ENCODE measurements at regions not wholly inside any gene's neighbourhood (a gene's known extent, or its start where the extent isn't known, plus 50 kb on each side); places are given as distances from the start of the nearest gene placed in this dataset.
"Not testable (repeated sequence)": the region's sequence is repeated elsewhere in the genome, so short reads cannot be mapped to it uniquely, and the experiment has no call there.

- no peak for DNase-seq
Observed at GRCh38 chr2:220815698-220816097, 756.4 kb downstream of the EPHA4 start.

- no peak for DNase-seq
Observed at GRCh38 chr2:220821683-220822082, 750.4 kb downstream of the EPHA4 start.

- not testable (repeated sequence) for DNase-seq
Observed at GRCh38 chr2:220823590-220823989, 748.5 kb downstream of the EPHA4 start.

GRCh38 chr2:220833446-220833845, 738.7 kb downstream of the EPHA4 start:
- DNase-seq: no peak

- DNase-seq: no peak
Observed at GRCh38 chr2:220835583-220835982, 736.5 kb downstream of the EPHA4 start.

GRCh38 chr2:220837226-220837625, 734.9 kb downstream of the EPHA4 start:
- no peak for DNase-seq

- DNase-seq: no peak
Observed at GRCh38 chr2:220842901-220843665, 729.0 kb downstream of the EPHA4 start.

GRCh38 chr2:220845766-220846273, 726.3 kb downstream of the EPHA4 start:
- DNase-seq: no peak

- DNase-seq: no peak
Observed at GRCh38 chr2:220847006-220847405, 725.1 kb downstream of the EPHA4 start.

- DNase-seq: peak; percentile 27
Observed at GRCh38 chr2:220847589-220847988, 724.5 kb downstream of the EPHA4 start.

- DNase-seq: no peak
Observed at GRCh38 chr2:220849433-220849832, 722.7 kb downstream of the EPHA4 start.

- DNase-seq: no peak
Observed at GRCh38 chr2:220850116-220850515, 722.0 kb downstream of the EPHA4 start.

- no peak for DNase-seq
Observed at GRCh38 chr2:220855296-220855695, 716.8 kb downstream of the EPHA4 start.

GRCh38 chr2:220856486-220856885, 715.6 kb downstream of the EPHA4 start:
- DNase-seq: no peak

- DNase-seq: no peak
Observed at GRCh38 chr2:220857368-220857767, 714.7 kb downstream of the EPHA4 start.

GRCh38 chr2:220858101-220858500, 714.0 kb downstream of the EPHA4 start:
- no peak for DNase-seq

GRCh38 chr2:220871909-220872308, 700.2 kb downstream of the EPHA4 start:
- no peak for DNase-seq

- no peak for DNase-seq
Observed at GRCh38 chr2:220876080-220876824, 695.9 kb downstream of the EPHA4 start.

- DNase-seq: no peak
Observed at GRCh38 chr2:220877491-220877890, 694.6 kb downstream of the EPHA4 start.

GRCh38 chr2:220877897-220878296, 694.2 kb downstream of the EPHA4 start:
- no peak for DNase-seq

- no peak for DNase-seq
Observed at GRCh38 chr2:220880623-220881596, 691.2 kb downstream of the EPHA4 start.

- DNase-seq: no peak
Observed at GRCh38 chr2:220882507-220882906, 689.6 kb downstream of the EPHA4 start.

- no peak for DNase-seq
Observed at GRCh38 chr2:220885593-220885992, 686.5 kb downstream of the EPHA4 start.

Data from NCI-H2107 (cell line).